Activated CD4-positive, alpha-beta T cell treated with anti-CD3 and anti-CD28 coated beads, Interleukin-2, amount 10 ng/mL, durations not matched to agents 7 days and 5 days (primary cell): ENCODE measurements at regions not wholly inside any gene's neighbourhood (a gene's known extent, or its start where the extent isn't known, plus 50 kb on each side); places are given as distances from the start of the nearest gene placed in this dataset.

Experiments
- CTCF ChIA-PET: fragments of 350-600 bp; sonication (Branson Sonifier 250); formaldehyde crosslinking; loops from one replicate; lab custom pipeline; 2021; ENCODE audit warnings: antibody characterized with exemption; lab: Charles Lee
- POLR2A ChIA-PET: fragments of 350-600 bp; sonication (Branson Sonifier 250); formaldehyde crosslinking; loops from one replicate; lab custom pipeline; 2021; ENCODE audit warnings: antibody characterized with exemption; lab: Charles Lee
- DNase-seq: peaks from one replicate; pipeline ENCODE4 v3.0.0-alpha.2; 2020
- H3K27ac Mint-ChIP-seq: one replicate; pipeline ENCODE4 v1.8.0; 2021; ENCODE audit warnings: mild to moderate bottlenecking, moderate library complexity, mixed read lengths
- H3K27me3 Mint-ChIP-seq: one replicate; pipeline ENCODE4 v1.8.0; 2021; ENCODE audit warnings: mixed read lengths
- H3K36me3 Mint-ChIP-seq: one replicate; pipeline ENCODE4 v1.8.0; 2021; ENCODE audit warnings: low read depth, mixed read lengths
- H3K4me1 Mint-ChIP-seq: one replicate; pipeline ENCODE4 v1.8.0; 2021; ENCODE audit warnings: mixed read lengths
- H3K4me3 Mint-ChIP-seq: one replicate; pipeline ENCODE4 v1.8.0; 2021; ENCODE audit warnings: mild to moderate bottlenecking, moderate library complexity, mixed read lengths
- H3K9me3 Mint-ChIP-seq: one replicate; pipeline ENCODE4 v1.8.0; 2021; ENCODE audit warnings: mixed read lengths

DNA sequence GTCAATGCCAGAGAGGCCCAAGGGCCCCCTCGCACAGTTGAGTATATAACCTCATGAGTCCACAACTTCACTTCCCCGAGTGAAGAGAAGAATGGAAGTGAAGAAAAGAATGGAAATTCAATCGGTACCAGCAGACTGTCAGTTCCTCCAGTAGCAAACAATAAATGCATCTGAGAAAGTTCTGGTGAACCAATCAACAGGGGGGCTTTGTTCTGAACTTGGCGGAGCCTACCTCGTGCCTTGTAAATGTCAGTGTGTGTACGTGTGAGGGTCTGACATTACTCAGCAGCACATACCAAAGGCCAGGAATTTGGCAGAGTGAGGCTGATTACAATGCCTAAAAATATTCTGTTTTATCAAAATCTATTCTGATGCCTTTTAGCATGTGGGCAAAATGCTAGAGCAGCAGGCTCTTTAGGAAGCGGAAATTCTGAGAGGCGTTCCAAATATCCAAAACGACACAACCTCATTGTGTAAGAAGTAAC lies 238.5 kb downstream of the LTN1 start:
- ChIA-PET POLR2A (no interaction called here), CTCF (interaction anchor here (0.6 to 2.8 kb wide), 2 partner anchors 9 to 237 kb away, joined by 3 to 13 read pairs; no protein-coding TSS in a partner anchor)
- H3K36me3 Mint-ChIP-seq = peaks cover 16% of the 10 kb centered on the region
- DNase-seq = no peak
- H3K4me3 Mint-ChIP-seq = no peak overlapping the region
- no peaks in the 10 kb centered on the region for H3K27me3 Mint-ChIP-seq
- no peak overlapping the region for H3K27ac Mint-ChIP-seq
- H3K4me1 Mint-ChIP-seq = no peaks in the 10 kb centered on the region
- no peaks in the 10 kb centered on the region for H3K9me3 Mint-ChIP-seq

DNA sequence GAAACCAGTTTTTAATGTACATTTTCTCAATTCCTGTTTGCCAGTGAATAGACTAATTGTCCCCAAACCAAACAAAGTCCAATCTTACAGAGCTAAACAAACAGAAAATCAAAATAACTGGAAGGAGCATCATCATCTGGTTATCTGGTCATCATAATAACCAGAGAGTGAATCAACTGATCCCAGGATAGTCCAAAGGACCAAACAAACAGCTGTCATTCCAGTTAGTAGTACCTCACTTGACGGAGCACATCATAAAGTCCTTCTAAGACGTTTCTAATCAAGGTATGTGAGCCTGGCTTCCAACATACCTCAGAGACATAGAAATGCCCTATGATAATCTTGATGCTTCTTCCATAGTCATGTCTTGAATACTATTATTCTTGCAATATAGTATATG lies 240.5 kb downstream of the LTN1 start:
- H3K27ac Mint-ChIP-seq = no peak overlapping the region
- H3K4me1 Mint-ChIP-seq = no peaks in the 10 kb centered on the region
- ChIA-PET POLR2A (no interaction called here), CTCF (interaction anchor here (0.5 kb wide), 1 partner anchor 129 kb away, joined by 3 read pairs; no protein-coding TSS in a partner anchor)
- H3K9me3 Mint-ChIP-seq = no peaks in the 10 kb centered on the region
- peaks cover 14% of the 10 kb centered on the region for H3K36me3 Mint-ChIP-seq
- H3K27me3 Mint-ChIP-seq = no peaks in the 10 kb centered on the region
- H3K4me3 Mint-ChIP-seq = no peak overlapping the region
- no peak for DNase-seq

DNA sequence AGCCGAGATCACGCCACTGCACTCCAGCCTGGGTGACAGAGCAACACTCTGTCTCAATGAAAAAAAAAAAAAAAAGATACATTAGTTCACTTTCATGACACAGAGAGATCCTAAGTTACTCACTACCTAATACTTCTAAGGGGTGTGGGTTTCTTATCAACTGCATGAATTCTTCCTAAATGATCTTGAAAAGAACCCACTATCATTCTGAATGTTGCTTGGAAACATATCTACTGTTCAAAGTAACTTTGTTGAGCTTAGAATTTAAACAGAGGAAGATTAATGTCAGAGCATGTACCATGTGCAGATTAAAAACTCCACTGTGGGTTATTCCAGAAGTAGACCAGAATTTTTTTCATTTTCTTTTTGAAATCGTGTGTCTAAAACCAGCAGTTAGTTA lies 241.5 kb downstream of the LTN1 start:
- ChIA-PET CTCF (interaction anchor here (0.6 kb wide), 1 partner anchor 190 kb away, joined by 4 read pairs; no protein-coding TSS in a partner anchor), POLR2A (no interaction called here)
- no peaks in the 10 kb centered on the region for H3K4me1 Mint-ChIP-seq

DNA sequence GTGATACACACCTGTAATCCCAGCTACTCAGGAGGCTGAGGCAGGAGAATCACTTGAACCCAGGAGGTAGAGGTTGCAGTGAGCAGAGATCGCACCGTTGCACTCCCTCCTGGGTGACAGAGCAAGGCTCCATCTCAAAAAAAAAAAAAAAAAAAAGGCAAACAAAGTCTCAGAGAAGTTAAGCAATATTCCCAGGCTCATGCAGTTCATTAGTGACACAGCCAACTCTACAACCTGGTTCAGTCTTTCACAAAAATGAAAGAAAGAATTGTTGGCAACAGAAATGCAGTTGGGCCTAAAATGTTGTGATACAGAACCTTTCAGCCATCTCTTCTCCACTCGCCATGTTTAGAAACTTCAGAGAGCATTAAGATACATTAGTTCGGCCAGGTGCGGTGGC lies 242.1 kb downstream of the LTN1 start:
- Mint-ChIP-seq H3K4me3 (no peak overlapping the region), H3K4me1 (no peaks in the 10 kb centered on the region), H3K36me3 (peaks cover 14% of the 10 kb centered on the region), H3K27me3 (no peaks in the 10 kb centered on the region), H3K27ac (no peak overlapping the region), H3K9me3 (no peaks in the 10 kb centered on the region)
- no peak for DNase-seq
- ChIA-PET POLR2A (no interaction called here), CTCF (no interaction called here)

More for the DNA sequence above, 241.5 kb downstream of the LTN1 start:
- peaks cover 14% of the 10 kb centered on the region for H3K36me3 Mint-ChIP-seq
- no peak for DNase-seq
- no peaks in the 10 kb centered on the region for H3K27me3 Mint-ChIP-seq
- no peak overlapping the region for H3K4me3 Mint-ChIP-seq
- no peak overlapping the region for H3K27ac Mint-ChIP-seq
- no peaks in the 10 kb centered on the region for H3K9me3 Mint-ChIP-seq

DNA sequence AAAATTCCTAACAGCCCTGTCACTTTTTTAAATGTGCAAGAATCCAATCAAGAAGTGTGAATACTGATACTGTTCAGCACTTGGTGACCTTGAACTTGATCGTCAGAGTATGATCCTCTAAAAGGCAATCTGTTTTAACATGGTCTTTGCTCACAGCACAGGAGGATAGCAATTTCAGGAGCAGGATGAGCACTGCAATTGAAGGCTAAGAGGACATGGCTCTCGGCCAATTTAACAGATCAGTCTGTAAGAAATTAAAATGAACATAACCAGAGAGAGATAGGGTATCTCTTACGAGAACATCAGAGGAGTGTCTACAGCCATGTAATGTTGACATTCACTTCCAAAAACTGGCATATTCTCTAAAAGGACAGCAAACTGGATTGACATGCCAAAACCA lies 243.1 kb downstream of the LTN1 start:
- H3K27ac Mint-ChIP-seq = peak overlapping the region; percentile 26
- CTCF ChIA-PET = no interaction called here
- no peak for DNase-seq
- no peaks in the 10 kb centered on the region for H3K4me1 Mint-ChIP-seq
- POLR2A ChIA-PET = no interaction called here
- H3K9me3 Mint-ChIP-seq = no peaks in the 10 kb centered on the region
- no peak overlapping the region for H3K4me3 Mint-ChIP-seq
- H3K27me3 Mint-ChIP-seq = no peaks in the 10 kb centered on the region
- peaks cover 11% of the 10 kb centered on the region for H3K36me3 Mint-ChIP-seq

DNA sequence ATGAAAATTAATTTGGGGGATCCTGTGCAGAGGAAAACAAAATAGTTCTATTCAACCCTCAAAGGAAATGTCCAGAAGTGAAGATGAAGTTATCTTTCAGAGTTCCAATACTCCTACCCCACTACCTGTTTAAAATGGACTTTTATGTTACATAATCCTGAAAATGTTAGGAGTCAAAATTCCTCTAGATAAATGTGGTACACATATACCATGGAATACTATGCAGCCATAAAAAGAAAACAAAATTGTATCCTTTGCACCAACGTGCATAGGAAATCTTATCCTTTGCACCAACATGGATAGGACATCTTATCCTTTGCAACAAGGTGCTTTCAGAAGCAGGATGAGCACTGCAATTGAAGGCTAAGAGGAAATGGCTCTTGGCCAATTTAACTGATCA lies 245.2 kb downstream of the LTN1 start:
- Mint-ChIP-seq H3K4me3 (no peak overlapping the region), H3K36me3 (peaks cover 8% of the 10 kb centered on the region), H3K27ac (no peak overlapping the region), H3K9me3 (no peaks in the 10 kb centered on the region), H3K27me3 (no peaks in the 10 kb centered on the region), H3K4me1 (no peaks in the 10 kb centered on the region)
- CTCF ChIA-PET = no interaction called here
- DNase-seq = no peak
- POLR2A ChIA-PET = no interaction called here

DNA sequence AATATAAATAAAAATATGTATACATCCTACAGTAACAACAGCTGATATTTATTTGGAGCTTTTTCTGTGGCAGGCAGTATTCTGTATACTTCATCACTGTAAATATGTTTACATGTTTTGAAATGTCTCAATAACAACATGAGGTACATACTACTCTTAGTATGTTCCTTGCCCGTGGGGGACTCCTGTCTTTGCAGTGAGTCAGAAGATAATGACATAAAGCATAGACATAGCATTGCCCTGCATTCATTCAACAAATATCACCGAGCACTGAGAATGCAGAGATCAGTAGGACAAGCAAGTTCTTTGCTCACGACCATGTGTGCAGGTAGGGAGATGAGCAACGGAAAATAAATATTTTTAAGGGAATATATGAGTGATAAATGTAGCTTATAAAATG lies 246.5 kb downstream of the LTN1 start:
- CTCF ChIA-PET = interaction anchor here (0.6 to 2.8 kb wide), 21 partner anchors 8 to 1899 kb away, joined by 3 to 22 read pairs (median 4); a partner anchor contains a TSS
- peaks cover 5% of the 10 kb centered on the region for H3K36me3 Mint-ChIP-seq
- no peaks in the 10 kb centered on the region for H3K27me3 Mint-ChIP-seq

DNA sequence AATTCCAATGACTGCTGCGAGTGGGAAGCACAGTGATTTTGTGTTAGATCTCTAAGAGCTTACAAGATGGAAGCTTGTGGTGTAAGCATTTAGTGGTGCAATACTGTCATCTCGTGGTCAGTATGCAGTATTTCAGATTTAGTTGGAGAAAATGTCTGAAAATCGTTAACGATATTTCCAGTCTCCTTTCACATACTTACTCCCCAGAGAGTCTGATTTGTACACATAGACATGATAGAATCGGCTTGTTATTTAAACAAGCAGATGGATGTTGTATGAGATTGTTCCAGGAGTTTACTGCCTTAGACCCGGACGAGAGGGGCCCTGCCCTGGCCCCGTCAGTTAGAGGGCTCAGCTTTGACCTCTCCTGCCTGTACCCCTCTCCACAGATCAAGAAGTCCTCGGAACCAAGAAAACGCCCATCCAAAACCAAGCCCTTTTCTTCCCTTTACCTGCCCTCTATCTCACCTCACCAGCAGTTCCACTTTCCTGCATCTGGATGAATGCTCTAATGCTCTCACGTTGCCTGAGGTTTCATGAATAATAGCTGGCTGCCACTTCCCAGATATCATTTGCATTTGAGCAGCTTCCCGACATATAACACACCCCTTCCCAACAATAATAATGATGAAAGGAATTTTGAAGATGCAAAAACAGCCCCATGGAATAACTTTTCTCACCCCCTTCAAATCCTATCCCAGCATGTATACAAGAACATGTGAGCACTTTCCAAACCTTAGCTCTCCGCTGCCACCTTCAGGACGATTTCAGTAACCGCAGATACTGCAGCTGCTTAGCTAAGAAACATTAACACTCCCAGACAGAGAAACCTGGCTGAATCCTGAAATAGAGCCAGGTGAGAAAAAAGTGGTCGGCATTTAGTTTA lies 247.3 kb downstream of the LTN1 start:
- no peaks in the 10 kb centered on the region for H3K4me1 Mint-ChIP-seq
- no peaks in the 10 kb centered on the region for H3K27me3 Mint-ChIP-seq
- H3K9me3 Mint-ChIP-seq = no peaks in the 10 kb centered on the region
- no peak overlapping the region for H3K27ac Mint-ChIP-seq
- ChIA-PET CTCF (interaction anchor here (0.5 to 2.8 kb wide), 30 partner anchors 8 to 1902 kb away, joined by 3 to 22 read pairs (median 3); a partner anchor contains a TSS), POLR2A (interaction anchor here (0.6 kb wide), 1 partner anchor 8 kb away, joined by 11 read pairs; no protein-coding TSS in a partner anchor)
- peak; percentile 78 for DNase-seq
- H3K4me3 Mint-ChIP-seq = no peak overlapping the region
- peaks cover 5% of the 10 kb centered on the region for H3K36me3 Mint-ChIP-seq

More for the DNA sequence above, 246.5 kb downstream of the LTN1 start:
- POLR2A ChIA-PET = interaction anchor here (0.6 kb wide), 1 partner anchor 8 kb away, joined by 11 read pairs; no protein-coding TSS in a partner anchor
- Mint-ChIP-seq H3K9me3 (no peaks in the 10 kb centered on the region), H3K4me3 (no peak overlapping the region), H3K27ac (no peak overlapping the region), H3K4me1 (no peaks in the 10 kb centered on the region)
- no peak for DNase-seq

DNA sequence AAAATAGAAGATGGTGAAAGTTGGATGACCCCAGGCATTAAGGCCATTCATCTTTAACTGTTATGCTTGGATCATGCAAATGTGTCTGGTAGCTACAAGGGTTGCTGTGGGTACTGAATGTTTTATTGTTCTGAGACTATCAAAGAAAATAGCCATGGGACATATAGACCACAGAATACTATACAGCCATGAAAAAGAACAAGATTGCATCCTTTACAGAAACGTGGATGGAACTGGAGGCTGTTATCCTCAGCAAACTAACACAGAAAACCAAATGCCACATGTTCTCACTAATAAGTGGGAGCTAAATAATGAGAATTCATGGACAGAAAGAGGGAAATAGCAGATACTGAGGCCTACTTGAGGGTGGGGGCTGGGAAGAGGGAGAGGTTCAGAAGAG lies 249.0 kb downstream of the LTN1 start:
- Mint-ChIP-seq H3K27me3 (no peaks in the 10 kb centered on the region), H3K9me3 (no peaks in the 10 kb centered on the region), H3K36me3 (no peaks in the 10 kb centered on the region)

DNA sequence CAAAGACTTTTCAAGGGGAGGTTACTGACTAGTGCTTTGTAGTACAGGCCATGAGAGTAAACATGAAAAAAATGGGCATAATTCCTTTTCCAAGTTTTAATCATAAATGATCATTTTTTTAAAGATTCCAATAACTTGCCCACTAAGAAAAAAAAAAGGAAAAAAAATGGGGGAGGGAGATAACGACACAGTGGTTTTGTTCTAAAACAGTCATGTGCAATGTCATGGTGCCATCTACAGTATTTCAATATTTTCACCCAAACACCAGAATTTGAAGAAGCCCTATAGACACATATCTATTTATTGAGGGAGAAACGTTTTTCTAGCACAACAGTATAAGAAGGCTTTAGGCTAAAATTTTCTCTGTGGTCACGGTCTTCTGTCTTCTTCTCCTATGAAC lies 250.2 kb downstream of the LTN1 start:
- Mint-ChIP-seq H3K4me3 (no peak overlapping the region), H3K36me3 (no peaks in the 10 kb centered on the region), H3K27me3 (no peaks in the 10 kb centered on the region), H3K27ac (no peak overlapping the region), H3K4me1 (peaks cover 3% of the 10 kb centered on the region), H3K9me3 (no peaks in the 10 kb centered on the region)
- POLR2A ChIA-PET = no interaction called here
- no peak for DNase-seq
- CTCF ChIA-PET = interaction anchor here (0.7 kb wide), 1 partner anchor 7 kb away, joined by 3 read pairs; no protein-coding TSS in a partner anchor

More for the DNA sequence above, 249.0 kb downstream of the LTN1 start:
- no peak overlapping the region for H3K4me3 Mint-ChIP-seq
- H3K4me1 Mint-ChIP-seq = peaks cover 3% of the 10 kb centered on the region
- ChIA-PET POLR2A (no interaction called here), CTCF (interaction anchor here (2.8 kb wide), 1 partner anchor 8 kb away, joined by 22 read pairs; no protein-coding TSS in a partner anchor)
- H3K27ac Mint-ChIP-seq = no peak overlapping the region
- DNase-seq = no peak

DNA sequence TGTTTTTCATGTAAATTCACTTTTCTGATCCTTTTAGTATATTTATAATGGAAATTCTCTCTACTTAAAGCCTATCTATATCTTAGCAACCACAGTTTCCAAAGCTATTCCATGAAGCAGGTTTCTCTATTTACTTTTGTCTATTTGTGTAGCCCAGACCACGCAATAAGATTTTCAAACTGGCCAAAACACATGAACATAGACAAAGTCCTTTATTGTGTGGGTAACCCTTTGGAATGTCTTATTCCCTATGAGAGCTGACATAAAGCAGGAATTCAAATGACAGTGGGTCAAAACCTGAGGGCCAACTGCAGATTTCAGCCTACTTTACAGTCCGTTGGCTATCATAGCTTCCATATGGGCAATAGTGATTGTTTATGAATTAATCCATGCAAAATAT lies 252.6 kb downstream of the LTN1 start:
- H3K36me3 Mint-ChIP-seq = peaks cover 2% of the 10 kb centered on the region
- no peak for DNase-seq
- ChIA-PET CTCF (no interaction called here), POLR2A (no interaction called here)
- no peaks in the 10 kb centered on the region for H3K9me3 Mint-ChIP-seq
- no peak overlapping the region for H3K27ac Mint-ChIP-seq
- H3K4me1 Mint-ChIP-seq = peaks cover 3% of the 10 kb centered on the region
- no peak overlapping the region for H3K4me3 Mint-ChIP-seq
- H3K27me3 Mint-ChIP-seq = no peaks in the 10 kb centered on the region

DNA sequence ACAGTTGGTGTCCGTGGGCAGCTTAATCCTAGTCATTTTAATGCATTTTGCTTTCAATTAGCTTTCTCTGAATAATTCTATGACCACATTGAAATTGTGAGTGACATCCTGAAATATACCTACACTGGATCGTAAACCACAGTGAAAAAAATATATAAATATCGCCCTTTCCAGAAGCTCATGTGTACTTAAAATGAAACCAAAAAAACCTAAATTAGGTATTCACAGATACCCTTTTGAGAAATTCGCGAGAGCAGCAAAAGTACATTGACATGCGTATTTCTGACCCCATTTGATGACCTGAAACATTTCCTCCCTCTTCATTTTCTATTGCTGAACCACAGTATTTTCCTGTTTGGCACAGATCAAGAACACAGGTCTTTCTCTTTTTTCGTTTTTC lies 253.8 kb downstream of the LTN1 start:
- Mint-ChIP-seq H3K4me1 (peaks cover 3% of the 10 kb centered on the region), H3K27ac (no peak overlapping the region), H3K27me3 (no peaks in the 10 kb centered on the region), H3K9me3 (no peaks in the 10 kb centered on the region), H3K36me3 (peaks cover 2% of the 10 kb centered on the region), H3K4me3 (no peak overlapping the region)
- no peak for DNase-seq
- POLR2A ChIA-PET = no interaction called here
- CTCF ChIA-PET = no interaction called here

DNA sequence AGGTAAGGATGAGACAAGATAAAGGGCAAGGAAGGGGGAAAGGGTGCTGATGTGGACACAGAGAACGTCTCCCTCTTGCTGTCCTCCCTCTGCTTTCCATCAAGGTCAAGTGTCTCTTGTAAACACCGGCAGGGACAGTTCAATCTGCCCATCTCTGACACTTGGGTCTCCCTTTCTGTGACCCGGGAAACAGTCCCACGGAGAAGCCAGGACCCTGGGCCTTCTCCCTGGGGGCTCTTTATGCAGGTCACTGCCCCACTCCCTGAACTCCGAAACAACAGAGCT lies 254.3 kb downstream of the LTN1 start:
- peaks cover 2% of the 10 kb centered on the region for H3K36me3 Mint-ChIP-seq

More for the DNA sequence above, 254.3 kb downstream of the LTN1 start:
- CTCF ChIA-PET = interaction anchor here (1.0 kb wide), 1 partner anchor 17 kb away, joined by 3 read pairs; no protein-coding TSS in a partner anchor
- POLR2A ChIA-PET = no interaction called here
- H3K9me3 Mint-ChIP-seq = no peaks in the 10 kb centered on the region
- H3K27me3 Mint-ChIP-seq = no peaks in the 10 kb centered on the region
- peaks cover 3% of the 10 kb centered on the region for H3K4me1 Mint-ChIP-seq
- no peak overlapping the region for H3K4me3 Mint-ChIP-seq
- no peak for DNase-seq
- no peak overlapping the region for H3K27ac Mint-ChIP-seq
